GM12874 (cell line): ENCODE measurements at regions not wholly inside any gene's neighbourhood (a gene's known extent, or its start where the extent isn't known, plus 50 kb on each side); places are given as distances from the start of the nearest gene placed in this dataset.

Source experiments
- TF ChIP-seq, protein P1 (sequence below): IDR thresholded peaks from 2 replicates; pipeline ENCODE4 v1.5.1; 2011; ENCODE audit warnings: low read depth, mild to moderate bottlenecking, control low read depth, low read length, moderate library complexity; ENCODE audit not compliant: insufficient read depth

- TF ChIP-seq, protein P1, sequence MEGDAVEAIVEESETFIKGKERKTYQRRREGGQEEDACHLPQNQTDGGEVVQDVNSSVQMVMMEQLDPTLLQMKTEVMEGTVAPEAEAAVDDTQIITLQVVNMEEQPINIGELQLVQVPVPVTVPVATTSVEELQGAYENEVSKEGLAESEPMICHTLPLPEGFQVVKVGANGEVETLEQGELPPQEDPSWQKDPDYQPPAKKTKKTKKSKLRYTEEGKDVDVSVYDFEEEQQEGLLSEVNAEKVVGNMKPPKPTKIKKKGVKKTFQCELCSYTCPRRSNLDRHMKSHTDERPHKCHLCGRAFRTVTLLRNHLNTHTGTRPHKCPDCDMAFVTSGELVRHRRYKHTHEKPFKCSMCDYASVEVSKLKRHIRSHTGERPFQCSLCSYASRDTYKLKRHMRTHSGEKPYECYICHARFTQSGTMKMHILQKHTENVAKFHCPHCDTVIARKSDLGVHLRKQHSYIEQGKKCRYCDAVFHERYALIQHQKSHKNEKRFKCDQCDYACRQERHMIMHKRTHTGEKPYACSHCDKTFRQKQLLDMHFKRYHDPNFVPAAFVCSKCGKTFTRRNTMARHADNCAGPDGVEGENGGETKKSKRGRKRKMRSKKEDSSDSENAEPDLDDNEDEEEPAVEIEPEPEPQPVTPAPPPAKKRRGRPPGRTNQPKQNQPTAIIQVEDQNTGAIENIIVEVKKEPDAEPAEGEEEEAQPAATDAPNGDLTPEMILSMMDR = no peak
Measured at GRCh38 chrX:2572740-2573139, 72.0 kb upstream of the DHRSX start.

GRCh38 chrX:2568125-2568524, 67.3 kb upstream of the DHRSX start:
- TF ChIP-seq, protein P1 = no peak

- TF ChIP-seq, protein P1 = no peak
Measured at GRCh38 chrX:2566055-2566454, 65.3 kb upstream of the DHRSX start.

DNA sequence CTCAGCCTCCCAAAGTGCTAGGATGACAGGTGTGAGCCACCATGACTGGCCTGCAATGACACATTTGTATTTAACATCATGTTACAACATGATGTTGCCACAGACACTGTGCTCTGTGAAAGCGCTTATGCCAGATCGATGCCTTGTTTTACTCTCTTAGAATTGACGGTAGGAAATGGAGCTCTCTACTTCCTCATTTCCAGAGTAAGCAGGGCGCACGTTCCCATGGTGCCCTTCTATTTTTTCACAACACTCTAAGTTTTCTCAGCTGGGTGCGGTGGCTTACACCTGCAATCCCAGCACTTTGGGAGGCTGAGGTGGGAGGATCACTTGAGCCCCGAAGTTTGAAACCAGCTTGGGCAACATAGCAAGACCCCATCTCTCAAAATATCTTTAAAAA, 60.7 kb upstream of the DHRSX start:
- TF ChIP-seq, protein P1 = no peak

GRCh38 chrX:2559124-2559523, 58.3 kb upstream of the DHRSX start:
- TF ChIP-seq, protein P1 = no peak

DNA sequence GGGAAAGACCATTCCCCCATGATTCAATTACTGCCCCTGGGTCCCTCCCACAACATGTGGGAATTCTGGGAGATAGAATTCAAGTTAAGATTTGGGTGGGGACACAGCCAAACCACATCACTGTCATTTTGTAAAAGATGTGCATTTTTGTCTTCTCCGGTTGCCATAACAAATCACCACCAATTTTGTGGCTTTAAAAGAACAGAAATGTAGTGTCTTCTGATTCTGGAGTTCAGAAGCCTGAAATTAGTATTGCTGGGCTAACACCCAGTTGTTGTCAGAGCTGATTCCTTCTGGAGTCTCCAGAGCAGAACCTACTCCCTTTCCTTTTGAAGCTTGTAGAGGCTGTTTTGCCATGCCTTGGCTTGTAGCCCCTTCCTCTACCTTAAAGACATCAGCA, 54.1 kb upstream of the DHRSX start:
- TF ChIP-seq, protein P1 = no peak

DNA sequence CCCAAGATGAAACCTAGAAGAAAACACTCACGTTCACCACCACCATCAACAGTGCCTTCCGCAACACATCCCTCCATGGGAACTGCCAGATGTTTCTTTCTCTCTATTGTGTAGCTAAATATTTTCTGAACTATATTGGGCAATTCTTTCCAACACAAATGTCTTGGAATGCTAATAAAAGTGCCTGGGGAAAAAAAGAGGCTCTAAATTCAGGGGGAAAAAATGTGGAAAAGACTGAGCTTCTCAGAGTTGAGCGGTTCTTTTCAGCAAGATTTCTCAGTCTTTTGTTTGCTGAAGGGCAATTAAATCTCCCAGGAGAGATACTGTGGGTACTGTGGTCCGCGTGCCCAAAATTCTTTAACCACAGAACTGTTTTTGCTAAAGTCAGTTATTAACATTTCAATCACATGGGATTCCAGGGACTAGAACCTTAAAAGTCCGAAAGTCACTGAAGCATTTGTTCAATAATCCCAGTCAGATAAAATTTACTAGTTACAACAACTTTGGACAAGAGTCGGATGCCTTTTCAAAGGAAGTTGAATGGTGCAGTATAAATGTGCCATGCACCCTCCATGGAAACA, 51.9 kb upstream of the DHRSX start:
- TF ChIP-seq, protein P1 = no peak
